Endothelial cell of umbilical vein (primary cell): ENCODE measurements at regions not wholly inside any gene's neighbourhood (a gene's known extent, or its start where the extent isn't known, plus 50 kb on each side); places are given as distances from the start of the nearest gene placed in this dataset.

ENCODE experiments used
- BruUV-seq: library from RNA; stranded (reverse); fragments of 400-500 nt; replicated peaks from 2 replicates; lab custom pipeline; 2021; lab: Mats Ljungman, UMichigan
- CTCF ChIA-PET: fragments of 300-600, 350-600 bp; sonication (Branson Sonifier 250); formaldehyde crosslinking; loops from one replicate; lab custom pipeline; 2021; ENCODE audit warnings: antibody characterized with exemption, inconsistent platforms; lab: Charles Lee
- POLR2A ChIA-PET: fragments of 300-600, 350-600 bp; sonication (Branson Sonifier 250); formaldehyde crosslinking; loops from one replicate; lab custom pipeline; 2021; ENCODE audit warnings: antibody characterized with exemption, inconsistent platforms; lab: Charles Lee
- DNase-seq: peaks from one replicate; pipeline ENCODE4 v3.0.0-alpha.2; 2011; ENCODE audit warnings: low read depth, low spot score
- FAIRE-seq: peaks from 2 replicates; lab custom pipeline; 2011; peaks lifted over from hg19 to GRCh38; lab: Jason Lieb, UNC
- H2AFZ ChIP-seq: 2 replicates; pipeline ENCODE4 v1.6.0; 2012; ENCODE audit warnings: low read depth, low read length, control low read depth, inconsistent platforms
- H3K27ac ChIP-seq: 2 replicates; pipeline ENCODE4 v1.5.1; 2011; ENCODE audit warnings: low read depth, mild to moderate bottlenecking, control low read depth, low read length, moderate library complexity; ENCODE audit not compliant: insufficient read depth
- H3K27me3 ChIP-seq, 2 experiments: 2 replicates each; pipeline versions ENCODE4 v1.6.0 to v1.6.1; 2011; ENCODE audit warnings: low read length in 2 of 2, mixed read lengths in 1 of 2; ENCODE audit not compliant: control insufficient read depth in 2 of 2, insufficient read depth in 2 of 2
- H3K36me3 ChIP-seq, 2 experiments: 2 replicates in 1 of 2; 3 replicates in 1 of 2; pipeline ENCODE4 v1.5.1; 2011; ENCODE audit warnings: low read length in 2 of 2, mild to moderate bottlenecking in 1 of 2, moderate library complexity in 1 of 2; ENCODE audit not compliant: control insufficient read depth in 2 of 2, insufficient read depth in 2 of 2; ENCODE audit errors: extremely low read depth in 1 of 2
- H3K4me1 ChIP-seq: 3 replicates; pipeline ENCODE4 v1.5.1; 2011; ENCODE audit warnings: mild to moderate bottlenecking, low read length; ENCODE audit not compliant: control insufficient read depth, insufficient read depth; ENCODE audit errors: extremely low read depth
- H3K4me2 ChIP-seq: 2 replicates; pipeline ENCODE4 v1.6.1; 2011; ENCODE audit warnings: low read length, control low read depth, mixed read lengths; ENCODE audit not compliant: insufficient read depth
- H3K4me3 ChIP-seq, 3 experiments: fragments of 200-600 bp in 1 of 3; sonication (generic), shearing (Covaris generic) in 1 of 3; replicated peaks in 1 of 3; 2 replicates each; pipeline ENCODE4 v1.5.1; 2011 to 2016; ENCODE audit warnings: control low read depth in 3 of 3, low read length in 3 of 3, mild to moderate bottlenecking in 2 of 3, inconsistent platforms in 1 of 3, low read depth in 1 of 3, moderate library complexity in 1 of 3; ENCODE audit not compliant: insufficient read depth in 1 of 3
- H3K79me2 ChIP-seq: 2 replicates; pipeline ENCODE4 v1.6.0; 2012; ENCODE audit warnings: low read length, inconsistent platforms; ENCODE audit not compliant: control insufficient read depth, insufficient read depth
- H3K9ac ChIP-seq: replicated peaks from 2 replicates; pipeline ENCODE3; 2011; ENCODE audit warnings: low read length, control low read depth; ENCODE audit not compliant: insufficient read depth; ENCODE audit errors: extremely low read depth
- H3K9me1 ChIP-seq: replicated peaks from 3 replicates; pipeline ENCODE4 v1.6.0; 2011; ENCODE audit warnings: mild to moderate bottlenecking, low read length; ENCODE audit not compliant: control insufficient read depth, insufficient read depth; ENCODE audit errors: extremely low read depth
- H3K9me3 ChIP-seq: replicated peaks from 2 replicates; pipeline ENCODE4 v1.5.1; 2012; ENCODE audit warnings: low read length, inconsistent platforms; ENCODE audit not compliant: control insufficient read depth, insufficient read depth
- H4K20me1 ChIP-seq: replicated peaks from 2 replicates; pipeline ENCODE3; 2011; ENCODE audit warnings: mild to moderate bottlenecking, low read length; ENCODE audit not compliant: control insufficient read depth, insufficient read depth; ENCODE audit errors: extremely low read depth
- CTCF ChIP-seq, 2 donors: IDR thresholded peaks; 1 replicate in 1 of 2; 2 replicates in 1 of 2; pipeline ENCODE4 v1.5.1; 2011; ENCODE audit warnings: low read length in 2 of 2, mild to moderate bottlenecking in 2 of 2, moderate library complexity in 2 of 2, control low read depth in 1 of 2, inconsistent platforms in 1 of 2, low read depth in 1 of 2; ENCODE audit not compliant: insufficient read depth in 1 of 2; ENCODE audit errors: extremely low read depth in 1 of 2
- EZH2 ChIP-seq: IDR thresholded peaks from 2 replicates; pipeline ENCODE4 v1.6.1; 2012; ENCODE audit warnings: borderline replicate concordance, low read depth, mild to moderate bottlenecking, moderate library complexity, low read length, inconsistent platforms; ENCODE audit not compliant: severe bottlenecking
- FOS ChIP-seq: IDR thresholded peaks from 2 replicates; pipeline ENCODE4 v1.6.1; 2011; ENCODE audit warnings: mild to moderate bottlenecking, low read length, moderate library complexity, borderline replicate concordance; ENCODE audit not compliant: insufficient read depth
- GATA2 ChIP-seq: IDR thresholded peaks from 2 replicates; pipeline ENCODE4 v1.7.0; 2011; ENCODE audit warnings: low read depth, mild to moderate bottlenecking, moderate library complexity, mixed read lengths, low read length; ENCODE audit not compliant: insufficient read length, insufficient read depth
- JUN ChIP-seq: IDR thresholded peaks from 2 replicates; pipeline ENCODE4 v1.6.1; 2011; ENCODE audit warnings: borderline replicate concordance, low read depth; ENCODE audit not compliant: insufficient read length, insufficient read depth
- MAX ChIP-seq: IDR thresholded peaks from 2 replicates; pipeline ENCODE4 v1.6.1; 2011; ENCODE audit not compliant: insufficient read depth, insufficient read length
- MYC ChIP-seq: IDR thresholded peaks from one replicate; pipeline ENCODE4 v1.6.1; 2011; ENCODE audit warnings: mild to moderate bottlenecking, low read depth, low read length
- POLR2A ChIP-seq: IDR thresholded peaks from 2 replicates; pipeline ENCODE4 v1.6.1; 2012; ENCODE audit warnings: low read depth, mild to moderate bottlenecking, control low read depth, low read length
- POLR2AphosphoS5 ChIP-seq: IDR thresholded peaks from 2 replicates; pipeline ENCODE4 v1.6.1; 2012; ENCODE audit warnings: low read depth, mild to moderate bottlenecking, control low read depth, low read length, moderate library complexity; ENCODE audit not compliant: insufficient read depth
- dilution Hi-C: fragments of 300-500 bp; cut with MboI; formaldehyde crosslinking; loops from one replicate; pipeline ENCODE4 v1.15.0; 2019; ENCODE audit warnings: low sequenced_read_pairs; ENCODE audit not compliant: extremely low pct_ligation_motif_present
- intact Hi-C: fragments of 100-400 bp; cut with micrococcal nuclease; formaldehyde crosslinking; loops from one replicate; pipeline ENCODE4 v1.10.0; 2022

GRCh38 chr4:148951346-148951745 is 509.1 kb upstream of the NR3C2 start:
- no peak overlapping the region for H3K27ac ChIP-seq
- dilution Hi-C loops = no loop called here
- no peaks in the 10 kb centered on the region for H3K9me3 ChIP-seq
- no peak overlapping the region for H3K9ac ChIP-seq
- no TSS peak for BruUV-seq
- H4K20me1 ChIP-seq = no peaks in the 10 kb centered on the region
- intact Hi-C loops = no loop called here
- no peak overlapping the region for H3K4me2 ChIP-seq
- no peak overlapping the region for H3K4me3 ChIP-seq
- DNase-seq (no peak), FAIRE-seq (no peak)
- H3K36me3 ChIP-seq = no peaks in the 10 kb centered on the region
- CTCF ChIA-PET = no interaction called here
- H3K4me1 ChIP-seq = no peaks in the 10 kb centered on the region
- H3K27me3 ChIP-seq = no peaks in the 10 kb centered on the region
- no peaks in the 10 kb centered on the region for H3K9me1 ChIP-seq
- no peak overlapping the region for H2AFZ ChIP-seq
- POLR2A ChIA-PET = no interaction called here
- TF ChIP-seq MYC (no peak), POLR2AphosphoS5 (no peak), CTCF (IDR thresholded peaks at IDR 0.05; ENCODE audit: extremely low read depth in 1 of 2, insufficient read depth in 1 of 2, low read depth in 1 of 2, low read length in 2 of 2) (no peak), POLR2A (no peak), JUN (no peak), FOS (no peak), MAX (no peak), GATA2 (no peak), EZH2 (no peak)
- no peaks in the 10 kb centered on the region for H3K79me2 ChIP-seq
